OCI-LY1 (cell line): ENCODE measurements at regions not wholly inside any gene's neighbourhood (a gene's known extent, or its start where the extent isn't known, plus 50 kb on each side); places are given as distances from the start of the nearest gene placed in this dataset.

Experiments
- CTCF ChIP-seq: fragments of 200-600 bp; sonication (generic), shearing (Covaris generic); IDR thresholded peaks from 2 replicates; pipeline ENCODE4 v1.5.1; 2017; ENCODE audit warnings: mild to moderate bottlenecking, antibody characterized with exemption, low read length, moderate library complexity, mixed read lengths
- EZH2 ChIP-seq: fragments of 200-600 bp; sonication (generic), shearing (Covaris generic); IDR thresholded peaks from 2 replicates; pipeline ENCODE4 v1.8.0; 2017; ENCODE audit warnings: borderline replicate concordance, mixed run types, mild to moderate bottlenecking, antibody characterized with exemption, low read length, moderate library complexity, mixed read lengths

DNA sequence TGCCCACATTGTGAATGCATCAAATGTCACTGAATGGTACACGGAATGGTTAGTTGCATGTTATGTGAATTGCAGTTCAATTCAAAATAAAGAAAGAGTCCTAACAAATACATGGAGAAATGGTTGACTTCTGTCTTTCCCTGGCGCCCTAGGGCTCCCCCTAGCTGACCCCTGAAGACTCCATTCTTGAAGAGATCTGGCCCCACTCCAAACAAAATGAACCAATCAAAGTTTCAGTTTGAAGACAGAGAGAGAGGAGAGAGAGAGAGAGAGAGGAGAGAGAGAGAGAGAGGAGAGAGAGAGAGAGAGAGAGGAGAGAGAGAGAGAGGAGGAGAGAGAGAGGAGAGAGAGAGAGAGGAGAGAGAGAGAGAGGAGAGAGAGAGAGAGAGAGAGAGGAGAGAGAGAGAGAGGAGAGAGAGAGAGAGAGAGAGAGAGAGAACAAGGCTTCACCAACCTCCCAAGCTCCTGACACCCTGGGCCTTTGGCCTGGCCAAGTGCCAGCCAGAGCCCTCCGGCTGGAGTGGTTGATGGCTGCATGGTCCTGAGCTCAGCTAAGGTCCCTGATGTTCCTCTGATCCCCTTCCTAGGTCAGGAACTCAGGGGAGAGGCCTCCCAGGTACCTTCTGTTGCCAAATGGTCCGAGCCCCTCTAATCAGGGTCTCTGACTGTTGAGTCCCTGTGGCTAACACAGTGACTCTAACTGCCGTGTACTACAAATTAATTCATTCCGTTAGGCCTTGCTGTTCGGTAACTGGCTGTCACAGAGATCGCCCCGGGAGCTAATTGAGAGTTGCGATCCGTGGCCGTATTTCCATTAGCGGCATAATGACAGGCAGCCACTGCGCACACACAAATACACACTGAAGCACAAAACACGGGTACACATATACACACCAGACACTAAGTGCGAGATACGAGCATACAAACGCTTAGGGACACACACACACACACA lies 188.8 kb downstream of the ESRRB start:
- TF ChIP-seq EZH2 = no peak
- TF ChIP-seq CTCF = peak; percentile 22; the same call in 1 of the 2 replicates
